EL (cell line): ENCODE measurements at regions not wholly inside any gene's neighbourhood (a gene's known extent, or its start where the extent isn't known, plus 50 kb on each side); places are given as distances from the start of the nearest gene placed in this dataset.

ENCODE experiments used
- DNase-seq: peaks from one replicate; pipeline ENCODE4 v3.0.0-alpha.2; 2016

DNA sequence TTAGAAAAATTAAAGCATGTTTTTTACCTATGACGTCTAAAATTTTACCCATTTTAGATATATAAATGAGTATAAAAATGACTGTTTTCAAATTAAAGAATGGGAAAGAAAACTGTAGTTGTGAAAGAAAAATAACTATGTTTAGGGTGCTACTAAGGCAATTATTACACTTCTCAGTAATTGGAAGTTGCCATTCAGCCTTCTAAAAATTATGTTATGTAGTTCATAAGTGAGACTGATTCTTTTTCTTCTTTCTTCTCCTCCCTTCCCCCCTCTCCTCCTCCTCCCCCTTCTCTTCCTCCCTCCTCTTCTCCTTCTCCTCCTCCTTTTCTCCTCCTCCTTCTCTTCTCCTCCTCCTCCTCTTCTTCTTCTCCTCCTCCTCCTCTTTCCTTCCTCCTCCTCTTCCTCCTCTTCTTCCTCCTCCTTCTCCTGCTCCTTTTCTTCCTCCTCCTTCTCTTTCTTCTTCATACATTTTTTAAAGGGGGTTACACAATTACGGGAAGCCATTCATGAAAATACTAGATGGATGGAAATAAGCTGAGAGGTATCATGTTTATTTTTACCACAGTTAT is 223.6 kb downstream of the CETN3 start:
- no peak for DNase-seq

DNA sequence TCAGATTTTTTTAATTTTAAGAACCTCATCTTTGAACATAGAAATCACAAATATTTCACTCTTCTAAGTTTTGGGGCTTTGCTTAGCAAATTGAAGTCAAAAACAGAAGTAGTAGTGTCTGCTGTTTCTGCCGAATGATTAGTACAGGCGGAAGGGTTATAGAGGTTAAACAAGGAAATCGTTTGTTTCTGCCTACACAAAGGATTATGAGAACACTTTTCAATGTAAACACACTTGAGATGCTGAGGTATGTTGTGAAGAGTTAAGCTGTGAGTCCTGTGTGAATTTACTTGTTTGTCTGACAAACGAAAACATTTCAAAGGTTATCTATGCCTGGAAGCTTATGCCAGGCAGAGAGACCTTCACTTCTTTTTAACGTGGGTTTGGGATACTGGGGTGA is 224.8 kb downstream of the CETN3 start:
- no peak for DNase-seq

DNA sequence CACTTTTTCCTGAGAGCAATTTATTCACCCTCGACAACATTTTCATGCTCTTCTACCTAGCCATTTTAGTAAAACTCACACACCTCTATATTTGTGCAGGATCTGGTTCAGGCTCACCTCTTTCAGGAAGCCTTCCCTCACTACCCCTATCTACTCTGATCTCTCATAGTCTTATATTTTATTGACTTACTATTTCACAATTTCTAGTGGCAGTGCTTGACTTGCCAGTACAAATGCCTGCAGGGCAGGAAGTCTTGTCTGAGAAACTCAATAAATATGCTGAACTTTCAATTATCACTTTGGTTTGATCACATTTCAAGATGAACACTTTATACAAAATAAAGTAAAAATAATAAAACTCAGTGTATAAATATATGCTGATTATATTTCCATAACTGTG is 226.8 kb downstream of the CETN3 start:
- DNase-seq: peak; percentile 1

DNA sequence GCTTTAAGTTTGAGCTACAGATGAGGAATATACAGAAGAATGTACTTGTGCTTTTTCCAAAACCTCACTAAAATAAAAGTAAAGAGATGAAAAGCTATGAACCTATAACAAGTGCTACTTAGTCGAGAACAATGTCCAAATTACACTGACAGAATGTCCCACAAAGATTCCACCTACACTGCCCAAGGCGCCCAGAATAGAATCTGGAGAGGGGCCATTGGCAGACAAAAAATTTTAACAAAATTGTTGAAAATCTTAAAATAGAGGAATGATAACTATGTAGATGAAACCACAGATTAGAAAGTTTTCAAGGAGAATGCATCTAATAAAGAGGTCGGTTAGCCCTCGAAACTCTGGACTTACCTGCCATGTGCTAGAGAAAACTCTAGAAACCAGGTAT is 235.3 kb downstream of the CETN3 start:
- no peak for DNase-seq

DNA sequence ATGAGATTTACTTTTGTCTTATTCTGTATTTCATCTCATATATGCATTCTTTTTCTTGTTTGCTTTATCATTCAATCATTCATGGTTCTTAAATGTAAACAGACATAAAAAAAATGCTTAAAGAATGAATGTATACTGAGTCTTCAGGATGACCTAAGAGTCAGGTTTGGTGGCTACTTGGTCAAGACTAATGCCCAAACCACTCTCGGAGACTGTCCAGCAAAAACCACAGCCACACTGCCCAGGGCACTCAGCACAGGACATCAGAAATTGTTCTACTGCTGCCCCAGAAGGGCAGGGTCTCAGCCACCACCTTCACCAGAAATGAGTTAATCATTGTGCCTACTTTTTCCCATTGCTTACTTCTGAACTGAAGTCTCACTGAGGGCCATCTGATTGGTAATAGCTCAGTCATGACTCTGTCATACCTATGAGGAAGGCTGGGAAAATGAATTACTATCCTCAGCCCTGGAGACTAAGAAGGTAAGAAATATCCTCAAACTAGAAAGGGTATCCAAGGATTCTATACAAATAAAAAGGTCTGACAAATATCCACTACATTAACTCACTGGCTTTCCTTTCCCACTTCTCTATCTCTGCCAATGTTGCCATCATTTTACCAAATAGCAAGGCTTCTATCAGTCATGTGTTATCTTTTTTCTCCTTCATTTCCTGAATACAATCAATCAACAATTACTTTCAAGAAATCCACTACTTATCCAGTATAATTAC is 236.1 kb downstream of the CETN3 start:
- DNase-seq: no peak

DNA sequence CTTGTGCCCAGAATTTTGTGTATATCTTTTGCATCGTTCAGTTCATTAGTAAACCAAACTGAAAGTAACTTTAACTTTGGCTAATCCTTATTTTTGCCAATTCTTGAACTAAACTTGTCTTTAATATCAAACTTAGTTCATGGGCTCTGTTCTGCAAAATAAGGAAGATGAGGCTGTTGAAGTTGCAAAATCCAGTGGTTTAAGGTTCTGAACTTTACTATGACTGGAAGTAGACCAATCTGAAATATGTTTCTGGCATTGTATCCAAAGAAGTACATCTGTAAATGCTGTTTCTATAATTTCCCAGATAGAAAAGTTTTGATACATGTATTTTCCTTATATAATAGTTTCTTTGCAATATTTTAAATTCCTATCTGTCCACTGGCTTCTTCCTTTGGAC is 238.1 kb downstream of the CETN3 start:
- no peak for DNase-seq

DNA sequence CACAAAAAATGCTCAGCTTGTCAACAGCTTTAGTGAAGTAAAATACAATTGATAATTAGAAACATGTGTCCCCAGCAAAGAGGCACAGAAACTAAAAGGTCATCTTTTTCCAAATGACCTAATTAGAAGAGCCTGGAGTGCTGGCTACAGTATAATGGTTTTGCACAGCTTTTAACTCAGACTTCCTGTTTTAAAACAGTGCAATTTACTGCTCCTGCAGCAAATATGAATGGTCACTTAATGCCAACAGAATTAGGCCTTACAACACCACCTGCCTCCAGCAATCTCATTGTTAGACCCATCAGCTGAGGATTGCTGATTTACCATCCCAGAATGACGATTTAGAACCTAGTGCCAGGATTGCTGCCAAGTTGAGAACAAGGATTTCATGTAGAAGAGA is 239.3 kb downstream of the CETN3 start:
- no peak for DNase-seq

DNA sequence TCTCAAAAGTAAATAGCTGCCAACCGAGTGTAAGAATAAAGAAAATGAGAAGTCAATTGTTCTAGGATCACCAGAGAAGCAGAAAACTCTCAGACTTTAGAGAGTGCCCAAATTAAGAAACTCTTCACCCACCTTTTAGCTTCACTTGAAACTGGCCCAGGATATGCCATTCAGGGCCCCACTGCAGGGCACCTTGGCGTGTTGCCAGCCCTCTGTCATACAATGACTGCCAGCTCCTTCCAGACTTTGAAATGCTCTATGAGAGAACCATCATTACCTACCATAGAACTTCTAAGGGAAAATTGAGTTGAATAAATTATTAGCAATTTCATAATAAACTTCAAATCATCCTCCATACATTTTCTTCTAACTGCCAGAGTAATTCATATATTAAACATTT is 240.5 kb downstream of the CETN3 start:
- no peak for DNase-seq

DNA sequence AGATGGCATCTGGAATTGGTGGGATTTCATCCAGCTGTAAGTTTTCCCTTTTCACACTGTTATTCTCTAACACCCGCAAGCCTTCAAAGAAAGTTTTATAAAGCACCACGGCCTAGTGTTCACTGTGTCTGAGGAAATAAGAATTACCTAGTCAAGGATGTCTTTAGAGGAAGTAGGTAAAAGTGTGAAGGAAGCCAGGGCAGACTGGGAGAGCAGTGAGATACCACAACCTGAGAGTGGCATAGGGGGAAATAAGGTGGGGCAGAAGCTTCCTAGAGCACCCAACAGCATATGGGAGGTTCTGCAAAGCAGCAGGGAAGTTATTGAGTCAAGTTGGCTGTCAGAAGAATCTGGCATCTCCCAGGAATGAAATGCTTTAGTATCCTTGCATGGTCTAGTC is 241.2 kb downstream of the CETN3 start:
- DNase-seq: no peak

DNA sequence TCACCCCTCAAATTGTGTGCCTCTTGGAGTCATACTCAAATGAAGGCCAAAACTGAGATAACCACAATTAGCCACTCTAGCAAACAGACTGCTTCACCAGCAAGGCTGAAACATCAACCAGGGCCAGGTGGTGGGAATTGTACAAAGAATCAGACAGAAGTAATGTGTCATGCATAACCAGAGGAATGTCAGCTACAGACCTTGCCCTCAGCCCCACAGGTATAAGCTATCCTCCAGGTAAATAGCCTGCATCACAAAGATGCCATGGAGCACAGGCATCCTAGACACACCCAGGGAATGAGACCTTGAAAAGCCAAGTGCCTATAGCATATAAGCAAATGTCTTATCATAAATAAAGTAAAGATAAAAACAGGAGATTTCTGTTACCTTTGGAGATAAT is 242.7 kb downstream of the CETN3 start:
- no peak for DNase-seq

DNA sequence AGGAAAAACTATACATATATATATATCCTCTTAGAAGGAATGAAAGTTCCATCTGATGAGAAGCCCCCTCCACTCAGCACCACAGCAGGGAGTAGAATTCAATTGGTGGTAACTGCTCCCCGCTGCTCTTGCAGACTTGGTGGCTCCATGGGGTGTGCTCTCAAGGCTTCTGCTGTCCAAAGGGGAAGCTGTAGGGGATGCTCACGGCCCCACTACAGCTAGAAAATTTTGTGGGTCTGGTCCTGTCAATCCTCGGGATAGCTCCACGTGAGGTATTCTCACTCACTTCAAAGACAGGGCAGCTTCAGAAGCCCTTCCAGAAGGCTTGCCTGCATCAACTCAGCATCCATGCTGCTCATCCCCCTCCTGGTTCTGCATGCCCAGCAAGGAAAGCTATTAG is 247.2 kb downstream of the CETN3 start:
- no peak for DNase-seq

DNA sequence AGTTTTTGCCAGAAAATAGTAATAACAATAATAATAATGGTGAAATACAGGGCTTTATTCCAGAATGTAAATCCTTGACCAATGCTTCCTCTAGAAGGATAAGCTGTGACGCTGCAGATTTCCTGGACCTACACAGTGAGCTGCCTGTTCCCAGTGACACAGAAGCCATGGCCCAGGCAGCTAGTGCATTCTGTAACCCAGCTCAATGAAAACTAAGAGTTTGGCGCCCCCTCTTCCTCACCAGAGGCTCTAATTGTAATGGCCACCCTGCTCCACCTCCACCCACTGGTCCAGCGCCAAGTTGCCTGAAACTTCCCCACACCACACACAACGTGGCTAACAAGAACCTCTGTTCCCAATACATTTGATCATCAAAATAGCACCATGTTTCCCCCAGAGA is 248.1 kb downstream of the CETN3 start:
- peak; percentile 3 for DNase-seq

DNA sequence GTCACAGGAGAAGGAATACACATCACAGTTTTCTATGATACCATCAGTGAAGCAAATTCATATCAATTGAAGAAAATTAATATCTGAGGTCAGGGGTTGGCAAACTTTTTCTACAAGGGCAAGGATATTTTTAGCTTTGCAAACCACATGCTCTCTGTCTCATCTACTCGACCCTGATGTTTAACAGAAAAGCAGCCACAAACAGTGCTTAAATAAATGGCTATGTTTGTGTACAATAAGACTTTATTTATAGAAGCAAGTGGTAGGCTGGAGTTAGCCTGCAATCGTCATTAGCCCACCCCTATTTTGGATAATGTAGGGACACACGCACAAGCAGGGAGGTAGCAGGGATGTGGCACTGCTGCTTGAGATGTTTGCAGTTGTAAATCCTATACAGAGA is 251.4 kb downstream of the CETN3 start:
- DNase-seq: no peak

DNA sequence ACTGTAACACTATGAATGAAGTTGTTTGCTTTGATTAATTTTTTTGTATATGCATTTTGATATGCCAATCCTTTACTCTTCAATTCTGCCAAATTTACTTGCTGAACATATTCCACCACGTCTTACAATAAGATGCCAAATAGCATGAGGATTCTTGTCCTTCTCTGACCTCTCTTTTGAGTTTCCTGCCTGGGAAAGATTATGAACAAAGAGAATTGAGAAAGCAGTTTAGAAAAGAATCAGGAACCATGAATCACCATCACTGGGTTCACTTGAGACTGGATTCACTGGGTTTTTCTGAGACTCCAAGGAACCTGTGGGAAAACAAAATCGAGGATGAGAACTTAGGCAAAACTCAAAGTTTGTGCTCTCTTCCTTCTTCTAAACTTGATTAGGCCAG is 256.5 kb downstream of the CETN3 start:
- DNase-seq: no peak

DNA sequence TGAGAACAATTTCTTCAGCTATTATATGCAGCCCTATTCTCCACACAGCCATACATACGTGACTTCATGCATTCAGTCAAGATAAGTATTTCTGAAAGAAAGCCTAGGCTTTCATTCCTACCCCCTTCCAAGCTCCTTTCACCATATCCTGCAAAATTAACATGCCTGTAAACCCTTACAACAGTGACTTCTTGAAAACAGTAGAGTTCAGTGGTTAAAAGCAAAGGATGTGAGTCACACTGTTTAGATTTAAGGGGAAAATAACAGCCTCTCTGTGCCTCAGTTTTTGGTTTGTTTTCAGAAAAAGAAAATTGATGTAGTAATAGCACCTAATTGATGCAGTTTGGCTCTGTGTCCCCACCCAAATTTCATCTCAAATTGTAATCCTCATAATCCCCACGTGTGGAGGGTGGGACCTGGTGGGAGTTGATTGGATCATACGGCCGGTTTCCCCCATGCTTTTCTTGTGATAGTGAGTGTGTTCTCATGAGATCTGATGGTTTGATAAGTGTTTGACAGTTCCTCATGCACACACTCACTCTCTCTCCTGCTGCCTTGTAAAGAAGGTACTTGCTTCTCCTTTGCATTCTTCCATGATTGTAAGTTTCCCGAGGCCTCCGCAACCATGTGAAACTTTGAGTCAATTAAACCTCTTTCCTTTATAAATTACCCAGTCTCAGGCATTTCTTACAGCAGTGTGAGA is 264.8 kb downstream of the CETN3 start:
- no peak for DNase-seq

DNA sequence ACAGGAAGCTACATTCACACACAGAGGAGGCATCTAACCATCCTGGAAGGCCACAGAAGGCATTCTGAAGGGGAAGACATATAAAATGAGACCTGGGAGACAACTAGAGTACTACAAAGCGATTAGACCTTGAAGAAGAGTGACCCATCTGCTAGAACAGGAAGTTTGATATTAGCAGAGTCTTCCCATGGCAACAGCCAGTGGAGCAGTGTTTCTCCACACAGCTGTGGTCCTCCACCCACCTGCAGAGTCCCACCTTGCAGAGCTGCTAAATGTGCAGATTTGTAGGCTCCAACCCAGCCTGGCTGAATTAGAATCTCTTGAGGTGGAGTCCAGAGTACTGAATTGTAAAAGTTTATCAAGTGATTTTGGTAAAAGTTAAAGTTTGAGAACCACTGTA is 267.0 kb downstream of the CETN3 start:
- DNase-seq: no peak

DNA sequence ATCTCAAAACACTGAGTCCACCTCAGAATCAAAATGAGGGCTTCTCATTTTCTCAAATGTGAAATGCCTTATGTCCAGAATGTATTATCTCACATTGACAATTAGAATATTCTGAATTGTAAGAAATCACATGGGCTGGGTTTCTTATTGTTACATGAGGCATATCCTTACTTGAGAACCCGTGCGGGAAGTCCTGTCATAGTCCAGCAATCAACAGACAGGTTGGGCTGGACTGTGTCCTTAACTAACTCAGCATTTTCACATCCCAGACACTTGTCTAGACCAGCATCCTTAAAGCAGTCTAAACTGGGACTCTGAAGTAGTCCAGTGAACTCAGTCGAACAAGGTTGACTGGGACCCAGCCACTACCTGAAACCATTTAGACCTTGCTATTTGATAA is 267.6 kb downstream of the CETN3 start:
- no peak for DNase-seq

DNA sequence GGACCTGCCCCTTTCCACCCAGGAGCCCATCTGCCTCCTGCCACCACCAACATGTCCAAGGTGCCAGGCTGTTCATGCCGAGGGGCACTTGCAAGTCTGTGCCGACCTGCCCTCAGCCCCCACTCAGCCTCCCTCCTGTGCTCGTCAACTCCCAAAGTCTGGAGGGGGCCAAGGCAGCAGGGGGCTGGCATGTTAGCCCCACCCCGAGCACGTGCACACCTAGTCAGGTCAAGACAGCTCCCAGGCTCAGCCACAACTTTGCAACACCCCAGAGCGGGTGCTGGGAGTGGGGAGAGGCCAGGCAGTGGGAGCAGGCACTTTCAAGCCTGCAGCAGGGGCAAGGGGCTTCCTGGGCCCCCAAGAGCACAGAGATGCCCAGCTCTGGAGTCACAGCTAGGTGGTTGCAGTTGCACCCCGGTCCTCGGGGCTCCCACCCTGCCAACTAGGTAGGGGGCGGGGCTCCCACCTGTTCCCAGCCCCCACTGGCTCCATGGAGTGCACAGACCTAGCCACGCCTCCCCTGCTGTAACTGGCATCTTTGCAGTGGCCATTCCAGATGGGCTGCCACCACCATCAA is 272.5 kb downstream of the CETN3 start:
- DNase-seq: no peak

DNA sequence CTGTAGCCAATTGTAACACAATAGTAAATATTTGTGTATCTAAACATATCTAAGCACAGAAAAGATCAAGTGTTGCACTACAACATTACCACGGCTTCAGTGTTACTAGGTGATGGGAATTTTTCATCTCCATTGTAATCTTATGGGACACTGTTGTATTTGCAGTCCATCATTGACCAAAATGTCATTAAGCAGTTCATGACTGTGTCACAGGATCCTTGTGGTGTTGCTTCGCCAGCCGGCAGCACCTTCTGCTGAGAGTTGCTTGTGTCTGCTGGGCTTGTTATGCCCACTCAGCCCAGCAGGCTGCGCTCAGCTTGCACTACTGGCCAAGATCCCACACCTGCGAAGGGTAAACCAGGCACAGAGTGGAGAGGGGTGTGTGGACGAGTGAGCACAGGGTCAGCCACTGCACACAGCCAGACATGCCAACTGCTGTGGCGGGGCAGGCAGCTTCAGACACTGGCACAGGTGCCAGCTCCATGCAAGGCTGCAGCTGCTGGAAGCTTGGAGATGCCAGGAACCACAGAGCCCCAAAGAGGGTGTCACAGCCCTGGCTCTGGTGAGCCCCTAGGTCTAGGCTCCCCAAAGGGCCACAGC is 273.7 kb downstream of the CETN3 start:
- no peak for DNase-seq

DNA sequence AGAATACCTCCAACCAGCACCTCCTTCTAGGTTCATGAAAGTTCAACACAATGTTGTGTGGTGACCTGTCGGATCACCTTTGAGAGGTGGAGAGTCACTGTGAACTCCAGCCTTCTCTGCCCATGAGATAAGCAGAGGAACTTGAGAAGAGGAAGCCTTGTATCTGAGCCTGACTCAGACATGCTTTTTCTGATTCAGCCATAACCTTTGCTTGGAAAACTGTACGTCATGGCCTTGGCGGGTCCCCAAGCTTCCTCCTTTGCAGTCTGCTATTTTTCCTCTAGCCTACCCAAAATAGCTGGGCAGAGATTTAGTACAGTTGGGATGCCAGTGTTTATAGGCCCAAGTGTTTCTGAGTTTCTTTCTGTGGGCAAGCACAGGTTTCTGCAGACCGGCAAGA is 274.7 kb downstream of the CETN3 start:
- no peak for DNase-seq

DNA sequence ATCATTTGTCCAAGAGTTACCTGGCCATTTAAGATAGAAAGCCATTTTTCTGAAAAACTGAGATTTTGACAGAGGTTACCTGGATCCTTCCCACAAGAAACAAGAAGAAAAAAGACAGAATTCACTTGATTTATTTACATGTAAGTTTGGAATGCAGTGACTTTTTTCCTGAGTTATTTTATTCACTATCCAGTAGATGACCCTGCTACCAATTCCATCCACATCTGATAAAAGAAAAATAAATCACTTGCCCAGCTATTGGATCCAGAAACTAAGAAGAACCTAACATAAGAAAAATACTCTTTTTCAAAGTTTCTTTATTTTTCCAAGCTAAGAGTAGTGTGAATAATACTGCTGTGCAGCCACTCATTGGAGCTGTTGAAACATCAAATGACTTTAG is 275.2 kb downstream of the CETN3 start:
- no peak for DNase-seq

DNA sequence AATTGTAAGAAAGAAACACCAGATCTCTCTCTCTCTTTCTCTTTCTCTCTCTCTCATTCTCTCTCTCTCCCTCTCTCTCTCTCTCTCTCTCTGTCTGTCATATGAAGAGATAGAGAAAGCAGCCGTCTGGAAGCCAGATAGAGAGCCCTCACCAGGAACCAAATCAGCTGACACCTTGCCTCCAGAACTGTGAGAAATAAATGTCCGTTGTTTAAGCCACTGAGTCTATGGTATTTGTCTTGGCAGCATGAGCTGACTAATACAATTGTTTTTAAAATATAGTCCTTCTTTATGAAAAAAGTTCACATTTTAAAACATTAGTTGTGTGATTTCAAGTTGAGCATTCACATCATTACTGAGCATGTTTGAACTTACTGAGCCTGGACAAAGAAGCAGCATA is 275.6 kb downstream of the CETN3 start:
- DNase-seq: no peak

DNA sequence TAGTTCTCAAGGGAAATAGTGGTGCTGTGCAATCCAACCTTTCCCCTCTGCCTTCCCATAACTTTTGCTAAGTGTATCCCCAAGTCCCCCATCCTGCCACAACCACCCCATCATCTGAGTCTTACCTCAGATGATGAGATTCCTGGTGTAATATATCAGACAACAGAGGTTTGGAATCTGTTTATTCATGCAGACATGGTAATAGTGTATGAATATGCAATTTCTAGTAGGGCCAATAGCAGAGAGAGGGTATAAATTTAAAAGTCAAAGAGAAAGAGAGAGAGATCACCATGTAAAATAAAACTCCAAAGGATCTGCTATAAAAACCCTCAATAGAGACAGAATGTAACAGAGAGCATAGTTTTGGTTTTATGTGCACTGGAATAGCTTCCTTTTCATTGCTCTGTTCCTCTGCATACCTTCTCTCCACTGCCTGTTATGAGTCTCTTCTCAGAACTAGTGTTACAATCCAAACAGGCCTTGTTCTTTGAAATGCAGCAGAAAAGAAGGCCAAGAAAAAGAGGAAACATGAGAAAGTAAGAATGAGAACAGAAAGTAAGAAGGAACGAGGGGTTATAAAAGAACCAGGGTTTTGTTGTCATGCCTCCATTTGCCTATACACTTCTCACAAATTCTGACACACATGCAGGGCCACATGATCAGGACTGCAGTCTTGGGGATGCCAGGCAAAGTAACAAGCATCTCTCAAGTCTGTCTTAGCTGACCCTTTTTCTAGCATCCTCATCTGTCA is 278.0 kb downstream of the CETN3 start:
- no peak for DNase-seq
